ENCODE measurements at regions not wholly inside any gene's neighbourhood (a gene's known extent, or its start where the extent isn't known, plus 50 kb on each side); places are given as distances from the start of the nearest gene placed in this dataset.

DNA sequence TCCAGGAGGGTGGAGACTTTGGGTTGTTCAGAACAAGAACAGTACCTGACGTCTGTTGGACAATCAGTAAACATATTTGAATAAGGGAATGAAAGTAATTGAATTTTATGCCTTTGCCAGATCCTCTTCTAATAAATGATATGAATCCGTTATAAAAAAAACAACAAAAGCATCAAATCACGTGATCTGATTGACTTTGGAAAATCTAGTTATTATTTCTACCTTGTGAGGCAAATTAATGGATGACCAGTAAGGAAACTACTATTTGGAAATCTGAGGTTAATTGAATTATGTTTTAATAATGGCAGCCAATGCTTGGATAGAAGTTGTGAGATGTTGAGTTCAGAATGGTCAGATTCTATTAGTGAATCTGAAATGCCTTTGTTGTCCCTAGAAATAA lies 399.5 kb downstream of the TFAP2B start:
- no peaks in the 10 kb centered on the region for H3K9me3 ChIP-seq (replicated peaks; ENCODE audit: control insufficient read depth, insufficient read depth, low read length)
- H3K4me2 ChIP-seq (ENCODE audit: control insufficient read depth, insufficient read depth) = no peak overlapping the region
- intact Hi-C loops (cut with micrococcal nuclease; ENCODE audit: unreplicated experiment) = no loop called here
- POLR2A ChIA-PET = no interaction called here
- 0% methylated on average over 3 of the region's 3 CpGs for WGBS (ENCODE audit: insufficient coverage, insufficient replicate concordance, low lambda C conversion rate, missing lambda C conversion rate)
- H4K20me1 ChIP-seq (ENCODE audit: control insufficient read depth, insufficient read depth) = no peaks in the 10 kb centered on the region
- H3K4me3 ChIP-seq = no peak overlapping the region
- no peak for DNase-seq (ENCODE audit: low read depth, low spot score)
- CTCF ChIA-PET = no interaction called here
- no peak for FAIRE-seq
- no TSS peak for BruUV-seq (replicated peaks)
- H3K27ac ChIP-seq (ENCODE audit: control insufficient read depth, insufficient read depth) = no peak overlapping the region
- SMC1A ChIA-PET (ENCODE audit: uncharacterized antibody, unreplicated experiment) = no interaction called here
- RAD21 ChIA-PET (ENCODE audit: unreplicated experiment) = no interaction called here
- H3K36me3 ChIP-seq (ENCODE audit: control insufficient read depth in 2 of 2, insufficient read depth in 2 of 2, low read length in 1 of 2) = no peaks in the 10 kb centered on the region
- H3K9ac ChIP-seq (ENCODE audit: control insufficient read depth, insufficient read depth, low read length) = no peak overlapping the region
- H2AFZ ChIP-seq (ENCODE audit: control insufficient read depth, low read depth, low read length) = no peak overlapping the region
- H3K4me1 ChIP-seq (ENCODE audit: control insufficient read depth, insufficient read depth, low read length) = no peaks in the 10 kb centered on the region
- ATAC-seq = no peak
- H3K27me3 ChIP-seq (replicated peaks in 1 of 2; ENCODE audit: control insufficient read depth in 2 of 2, insufficient read depth in 2 of 2, low read length in 1 of 2) = no peaks in the 10 kb centered on the region
- in situ Hi-C loops (cut with MboI) = no loop called here
- H3K79me2 ChIP-seq (ENCODE audit: control insufficient read depth, insufficient read depth, low read length) = no peaks in the 10 kb centered on the region
- no peak for TF ChIP-seq ZNF217 (IDR thresholded peaks at IDR 0.05)
- TF ChIP-seq TAF1 (IDR thresholded peaks at IDR 0.05; ENCODE audit: borderline replicate concordance, low read depth, low read length) = no peak
- TF ChIP-seq, protein P1, sequence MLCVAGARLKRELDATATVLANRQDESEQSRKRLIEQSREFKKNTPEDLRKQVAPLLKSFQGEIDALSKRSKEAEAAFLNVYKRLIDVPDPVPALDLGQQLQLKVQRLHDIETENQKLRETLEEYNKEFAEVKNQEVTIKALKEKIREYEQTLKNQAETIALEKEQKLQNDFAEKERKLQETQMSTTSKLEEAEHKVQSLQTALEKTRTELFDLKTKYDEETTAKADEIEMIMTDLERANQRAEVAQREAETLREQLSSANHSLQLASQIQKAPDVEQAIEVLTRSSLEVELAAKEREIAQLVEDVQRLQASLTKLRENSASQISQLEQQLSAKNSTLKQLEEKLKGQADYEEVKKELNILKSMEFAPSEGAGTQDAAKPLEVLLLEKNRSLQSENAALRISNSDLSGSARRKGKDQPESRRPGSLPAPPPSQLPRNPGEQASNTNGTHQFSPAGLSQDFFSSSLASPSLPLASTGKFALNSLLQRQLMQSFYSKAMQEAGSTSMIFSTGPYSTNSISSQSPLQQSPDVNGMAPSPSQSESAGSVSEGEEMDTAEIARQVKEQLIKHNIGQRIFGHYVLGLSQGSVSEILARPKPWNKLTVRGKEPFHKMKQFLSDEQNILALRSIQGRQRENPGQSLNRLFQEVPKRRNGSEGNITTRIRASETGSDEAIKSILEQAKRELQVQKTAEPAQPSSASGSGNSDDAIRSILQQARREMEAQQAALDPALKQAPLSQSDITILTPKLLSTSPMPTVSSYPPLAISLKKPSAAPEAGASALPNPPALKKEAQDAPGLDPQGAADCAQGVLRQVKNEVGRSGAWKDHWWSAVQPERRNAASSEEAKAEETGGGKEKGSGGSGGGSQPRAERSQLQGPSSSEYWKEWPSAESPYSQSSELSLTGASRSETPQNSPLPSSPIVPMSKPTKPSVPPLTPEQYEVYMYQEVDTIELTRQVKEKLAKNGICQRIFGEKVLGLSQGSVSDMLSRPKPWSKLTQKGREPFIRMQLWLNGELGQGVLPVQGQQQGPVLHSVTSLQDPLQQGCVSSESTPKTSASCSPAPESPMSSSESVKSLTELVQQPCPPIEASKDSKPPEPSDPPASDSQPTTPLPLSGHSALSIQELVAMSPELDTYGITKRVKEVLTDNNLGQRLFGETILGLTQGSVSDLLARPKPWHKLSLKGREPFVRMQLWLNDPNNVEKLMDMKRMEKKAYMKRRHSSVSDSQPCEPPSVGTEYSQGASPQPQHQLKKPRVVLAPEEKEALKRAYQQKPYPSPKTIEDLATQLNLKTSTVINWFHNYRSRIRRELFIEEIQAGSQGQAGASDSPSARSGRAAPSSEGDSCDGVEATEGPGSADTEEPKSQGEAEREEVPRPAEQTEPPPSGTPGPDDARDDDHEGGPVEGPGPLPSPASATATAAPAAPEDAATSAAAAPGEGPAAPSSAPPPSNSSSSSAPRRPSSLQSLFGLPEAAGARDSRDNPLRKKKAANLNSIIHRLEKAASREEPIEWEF (IDR thresholded peaks at IDR 0.05; ENCODE audit: insufficient replicate concordance, low read depth, low read length) = no peak
- TF ChIP-seq, protein P2, sequence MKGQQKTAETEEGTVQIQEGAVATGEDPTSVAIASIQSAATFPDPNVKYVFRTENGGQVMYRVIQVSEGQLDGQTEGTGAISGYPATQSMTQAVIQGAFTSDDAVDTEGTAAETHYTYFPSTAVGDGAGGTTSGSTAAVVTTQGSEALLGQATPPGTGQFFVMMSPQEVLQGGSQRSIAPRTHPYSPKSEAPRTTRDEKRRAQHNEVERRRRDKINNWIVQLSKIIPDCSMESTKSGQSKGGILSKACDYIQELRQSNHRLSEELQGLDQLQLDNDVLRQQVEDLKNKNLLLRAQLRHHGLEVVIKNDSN (IDR thresholded peaks at IDR 0.05; ENCODE audit: borderline replicate concordance, extremely low read length, insufficient read depth, low read depth, low read length) = no peak
- TF ChIP-seq FOS (IDR thresholded peaks at IDR 0.05; ENCODE audit: borderline replicate concordance, extremely low read depth, insufficient read length) = no peak
- TF ChIP-seq, protein P3, sequence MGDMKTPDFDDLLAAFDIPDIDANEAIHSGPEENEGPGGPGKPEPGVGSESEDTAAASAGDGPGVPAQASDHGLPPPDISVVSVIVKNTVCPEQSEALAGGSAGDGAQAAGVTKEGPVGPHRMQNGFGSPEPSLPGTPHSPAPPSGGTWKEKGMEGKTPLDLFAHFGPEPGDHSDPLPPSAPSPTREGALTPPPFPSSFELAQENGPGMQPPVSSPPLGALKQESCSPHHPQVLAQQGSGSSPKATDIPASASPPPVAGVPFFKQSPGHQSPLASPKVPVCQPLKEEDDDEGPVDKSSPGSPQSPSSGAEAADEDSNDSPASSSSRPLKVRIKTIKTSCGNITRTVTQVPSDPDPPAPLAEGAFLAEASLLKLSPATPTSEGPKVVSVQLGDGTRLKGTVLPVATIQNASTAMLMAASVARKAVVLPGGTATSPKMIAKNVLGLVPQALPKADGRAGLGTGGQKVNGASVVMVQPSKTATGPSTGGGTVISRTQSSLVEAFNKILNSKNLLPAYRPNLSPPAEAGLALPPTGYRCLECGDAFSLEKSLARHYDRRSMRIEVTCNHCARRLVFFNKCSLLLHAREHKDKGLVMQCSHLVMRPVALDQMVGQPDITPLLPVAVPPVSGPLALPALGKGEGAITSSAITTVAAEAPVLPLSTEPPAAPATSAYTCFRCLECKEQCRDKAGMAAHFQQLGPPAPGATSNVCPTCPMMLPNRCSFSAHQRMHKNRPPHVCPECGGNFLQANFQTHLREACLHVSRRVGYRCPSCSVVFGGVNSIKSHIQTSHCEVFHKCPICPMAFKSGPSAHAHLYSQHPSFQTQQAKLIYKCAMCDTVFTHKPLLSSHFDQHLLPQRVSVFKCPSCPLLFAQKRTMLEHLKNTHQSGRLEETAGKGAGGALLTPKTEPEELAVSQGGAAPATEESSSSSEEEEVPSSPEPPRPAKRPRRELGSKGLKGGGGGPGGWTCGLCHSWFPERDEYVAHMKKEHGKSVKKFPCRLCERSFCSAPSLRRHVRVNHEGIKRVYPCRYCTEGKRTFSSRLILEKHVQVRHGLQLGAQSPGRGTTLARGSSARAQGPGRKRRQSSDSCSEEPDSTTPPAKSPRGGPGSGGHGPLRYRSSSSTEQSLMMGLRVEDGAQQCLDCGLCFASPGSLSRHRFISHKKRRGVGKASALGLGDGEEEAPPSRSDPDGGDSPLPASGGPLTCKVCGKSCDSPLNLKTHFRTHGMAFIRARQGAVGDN (IDR thresholded peaks at IDR 0.05) = no peak
- TF ChIP-seq SIN3A (IDR thresholded peaks at IDR 0.05; ENCODE audit: low read depth, low read length) = no peak
- TF ChIP-seq NBN (IDR thresholded peaks at IDR 0.05) = no peak
- TF ChIP-seq, protein P4, sequence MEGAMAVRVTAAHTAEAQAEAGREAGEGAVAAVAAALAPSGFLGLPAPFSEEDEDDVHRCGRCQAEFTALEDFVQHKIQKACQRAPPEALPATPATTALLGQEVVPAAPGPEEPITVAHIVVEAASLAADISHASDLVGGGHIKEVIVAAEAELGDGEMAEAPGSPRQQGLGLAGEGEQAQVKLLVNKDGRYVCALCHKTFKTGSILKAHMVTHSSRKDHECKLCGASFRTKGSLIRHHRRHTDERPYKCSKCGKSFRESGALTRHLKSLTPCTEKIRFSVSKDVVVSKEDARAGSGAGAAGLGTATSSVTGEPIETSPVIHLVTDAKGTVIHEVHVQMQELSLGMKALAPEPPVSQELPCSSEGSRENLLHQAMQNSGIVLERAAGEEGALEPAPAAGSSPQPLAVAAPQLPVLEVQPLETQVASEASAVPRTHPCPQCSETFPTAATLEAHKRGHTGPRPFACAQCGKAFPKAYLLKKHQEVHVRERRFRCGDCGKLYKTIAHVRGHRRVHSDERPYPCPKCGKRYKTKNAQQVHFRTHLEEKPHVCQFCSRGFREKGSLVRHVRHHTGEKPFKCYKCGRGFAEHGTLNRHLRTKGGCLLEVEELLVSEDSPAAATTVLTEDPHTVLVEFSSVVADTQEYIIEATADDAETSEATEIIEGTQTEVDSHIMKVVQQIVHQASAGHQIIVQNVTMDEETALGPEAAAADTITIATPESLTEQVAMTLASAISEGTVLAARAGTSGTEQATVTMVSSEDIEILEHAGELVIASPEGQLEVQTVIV (IDR thresholded peaks at IDR 0.05; ENCODE audit: borderline replicate concordance, partially characterized antibody) = no peak
- no peak for TF ChIP-seq MTA2 (IDR thresholded peaks at IDR 0.05; ENCODE audit: low read depth)
- no peak for TF ChIP-seq TCF12 (IDR thresholded peaks at IDR 0.05; ENCODE audit: low read depth, low read length)
- no peak for TF ChIP-seq POLR2AphosphoS2 (IDR thresholded peaks at IDR 0.05; ENCODE audit: low read depth, low read length)
- no peak for TF ChIP-seq ESRRA (IDR thresholded peaks at IDR 0.05; ENCODE audit: low read length)

Data from GM12878 (cell line).